ENCODE measurements at regions not wholly inside any gene's neighbourhood (a gene's known extent, or its start where the extent isn't known, plus 50 kb on each side); places are given as distances from the start of the nearest gene placed in this dataset.

DNA sequence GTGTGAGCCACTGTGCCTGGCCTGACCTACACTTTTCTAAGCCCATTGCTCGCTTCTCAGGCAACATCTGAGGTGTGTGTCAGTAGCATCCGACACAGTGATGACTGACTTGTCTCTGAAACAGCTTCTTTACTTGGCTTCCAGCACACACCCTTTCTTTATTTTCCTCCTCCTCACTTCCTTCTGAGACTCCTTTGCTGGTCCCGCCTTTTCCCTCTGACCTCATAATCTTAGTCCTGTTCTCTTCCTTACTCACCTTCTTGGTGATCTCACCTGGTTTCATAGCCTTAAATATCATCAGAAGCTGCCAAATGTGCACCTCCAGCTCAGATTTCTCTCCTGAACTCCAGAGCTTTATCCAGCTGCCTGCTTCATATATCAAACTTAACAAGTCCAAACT lies 66.6 kb upstream of the PELI1 start:
- TF ChIP-seq EZH2 (IDR thresholded peaks at IDR 0.05; ENCODE audit: borderline replicate concordance, insufficient read depth, low read length, poor library complexity, severe bottlenecking) (no peak), POLR2AphosphoS5 (IDR thresholded peaks at IDR 0.05) (no peak), SMC3 (conservative IDR thresholded peaks at IDR 0.05; ENCODE audit: poor library complexity) (no peak), EP300 (conservative IDR thresholded peaks at IDR 0.05; ENCODE audit: poor library complexity, severe bottlenecking) (no peak), TAF1 (IDR thresholded peaks at IDR 0.05; ENCODE audit: low read depth) (no peak), RAD21 (conservative IDR thresholded peaks at IDR 0.05) (no peak), MXI1 (conservative IDR thresholded peaks at IDR 0.05; ENCODE audit: poor library complexity, severe bottlenecking) (no peak)
- TF ChIP-seq, protein P1, sequence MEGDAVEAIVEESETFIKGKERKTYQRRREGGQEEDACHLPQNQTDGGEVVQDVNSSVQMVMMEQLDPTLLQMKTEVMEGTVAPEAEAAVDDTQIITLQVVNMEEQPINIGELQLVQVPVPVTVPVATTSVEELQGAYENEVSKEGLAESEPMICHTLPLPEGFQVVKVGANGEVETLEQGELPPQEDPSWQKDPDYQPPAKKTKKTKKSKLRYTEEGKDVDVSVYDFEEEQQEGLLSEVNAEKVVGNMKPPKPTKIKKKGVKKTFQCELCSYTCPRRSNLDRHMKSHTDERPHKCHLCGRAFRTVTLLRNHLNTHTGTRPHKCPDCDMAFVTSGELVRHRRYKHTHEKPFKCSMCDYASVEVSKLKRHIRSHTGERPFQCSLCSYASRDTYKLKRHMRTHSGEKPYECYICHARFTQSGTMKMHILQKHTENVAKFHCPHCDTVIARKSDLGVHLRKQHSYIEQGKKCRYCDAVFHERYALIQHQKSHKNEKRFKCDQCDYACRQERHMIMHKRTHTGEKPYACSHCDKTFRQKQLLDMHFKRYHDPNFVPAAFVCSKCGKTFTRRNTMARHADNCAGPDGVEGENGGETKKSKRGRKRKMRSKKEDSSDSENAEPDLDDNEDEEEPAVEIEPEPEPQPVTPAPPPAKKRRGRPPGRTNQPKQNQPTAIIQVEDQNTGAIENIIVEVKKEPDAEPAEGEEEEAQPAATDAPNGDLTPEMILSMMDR (IDR thresholded peaks at IDR 0.05; ENCODE audit: poor library complexity, severe bottlenecking), result no peak
